NCI-H1092 (cell line): ENCODE measurements at regions not wholly inside any gene's neighbourhood (a gene's known extent, or its start where the extent isn't known, plus 50 kb on each side); places are given as distances from the start of the nearest gene placed in this dataset.

ENCODE experiments used
- DNase-seq: peaks from one replicate; lab custom pipeline; 2025; lab: John Stamatoyannopoulos, UW

GRCh38 chr2:64854773-64855237 is 134.4 kb upstream of the SLC1A4 start:
- no peak for DNase-seq

- no peak for DNase-seq
These were observed 131.4 kb upstream of the SLC1A4 start for GRCh38 chr2:64857581-64858471.

DNA sequence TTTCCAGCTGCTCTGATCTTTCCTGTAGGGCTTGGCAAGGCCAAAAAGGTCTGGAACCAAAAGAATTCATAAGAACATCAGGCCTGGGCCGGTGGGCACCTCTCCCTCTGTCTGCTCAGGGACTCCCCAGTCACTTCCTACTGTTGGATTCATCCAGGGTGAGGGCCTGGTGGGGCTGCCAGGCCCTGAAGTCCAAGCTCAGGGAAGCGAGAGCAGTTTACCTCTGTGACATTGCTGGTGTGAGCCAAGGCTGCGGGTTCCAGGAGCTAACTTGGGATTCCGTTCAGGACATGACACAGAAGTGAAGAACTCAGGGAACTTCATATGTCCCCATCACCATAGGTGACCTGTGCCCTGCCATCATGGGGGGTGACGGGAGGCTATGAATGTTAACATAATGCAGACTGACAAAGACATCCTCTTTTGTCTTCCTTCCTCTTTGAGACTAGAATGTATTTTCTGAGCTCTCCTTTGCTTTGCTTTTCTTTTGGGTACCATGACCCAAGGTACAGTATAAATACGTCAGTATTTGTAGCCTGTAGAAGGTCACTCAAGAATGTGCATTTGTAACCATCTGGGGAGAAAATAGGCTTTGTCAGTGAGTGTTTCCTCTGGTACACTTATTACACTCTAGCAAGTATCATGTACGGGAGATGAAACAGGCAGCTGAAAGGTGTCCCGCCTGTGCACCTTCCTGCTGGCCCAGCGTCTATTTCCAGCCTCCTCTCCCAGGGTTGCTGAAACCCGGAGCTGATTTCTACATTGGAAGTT is 130.5 kb upstream of the SLC1A4 start:
- no peak for DNase-seq

DNA sequence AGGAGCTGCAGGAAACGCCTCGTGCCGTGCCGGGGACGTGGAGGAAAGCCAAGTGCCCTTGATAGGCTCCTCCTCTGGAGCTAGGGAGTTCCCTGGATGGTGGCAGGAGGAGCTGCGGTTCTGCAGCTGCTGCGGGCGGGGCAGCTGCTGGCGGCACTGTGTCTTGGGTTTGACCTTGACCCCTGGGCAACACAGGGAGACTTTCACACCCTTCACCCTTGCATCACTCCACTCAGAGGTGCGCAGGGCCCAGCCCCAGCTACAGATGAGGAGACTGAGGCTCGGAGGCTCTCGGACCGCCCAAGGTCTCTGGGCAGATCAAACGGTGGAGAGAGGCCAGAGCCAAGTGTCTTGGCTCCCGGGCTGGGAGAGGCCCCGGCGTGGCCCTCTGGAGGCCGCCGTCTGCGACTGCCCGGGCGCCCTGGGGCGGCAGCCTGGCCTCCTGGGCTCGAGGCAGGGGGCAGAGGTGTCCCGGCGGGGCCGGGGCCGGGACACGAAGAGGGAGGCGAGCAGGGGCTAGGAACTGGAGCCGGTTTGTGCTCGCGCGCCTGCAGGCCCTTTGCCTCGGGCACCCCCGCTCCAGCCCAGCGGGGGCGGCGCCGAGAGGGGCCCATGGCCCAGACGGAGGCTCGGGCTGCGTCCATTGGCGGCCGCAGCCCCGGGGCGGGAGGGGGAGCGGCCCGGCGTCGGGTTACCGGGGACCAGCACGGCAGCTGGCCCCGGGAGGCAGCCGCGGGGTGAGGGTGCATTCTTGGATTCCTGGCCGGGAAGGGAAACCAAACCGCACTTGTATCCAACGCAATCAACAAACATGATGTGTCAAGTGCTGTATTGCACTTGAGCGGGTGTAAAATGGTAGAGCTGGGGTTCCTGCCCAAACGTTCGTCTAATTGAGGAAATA is 129.6 kb upstream of the SLC1A4 start:
- peak; percentile 51 for DNase-seq

GRCh38 chr2:64860276-64860885 is 128.8 kb upstream of the SLC1A4 start:
- DNase-seq = no peak

DNA sequence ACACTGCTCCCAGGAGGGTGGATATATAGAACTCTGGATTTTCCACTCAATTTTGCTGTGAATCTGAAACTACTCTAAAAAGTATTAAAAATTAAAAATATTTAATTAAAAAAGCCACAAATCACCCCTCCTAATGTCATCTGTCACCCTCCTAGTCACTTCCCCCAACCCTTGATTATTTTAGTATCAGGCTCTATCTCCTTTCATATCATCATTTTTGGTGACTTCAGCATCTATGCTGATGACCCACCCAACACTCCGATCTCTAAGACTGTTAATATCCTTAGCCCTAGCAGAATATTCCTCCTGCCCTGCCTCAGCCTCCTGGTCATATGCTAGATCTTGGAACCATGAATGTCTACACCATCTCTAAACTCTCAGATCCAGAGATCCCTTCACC is 128.3 kb upstream of the SLC1A4 start:
- DNase-seq = no peak

GRCh38 chr2:64861452-64862397 is 127.5 kb upstream of the SLC1A4 start:
- no peak for DNase-seq

DNA sequence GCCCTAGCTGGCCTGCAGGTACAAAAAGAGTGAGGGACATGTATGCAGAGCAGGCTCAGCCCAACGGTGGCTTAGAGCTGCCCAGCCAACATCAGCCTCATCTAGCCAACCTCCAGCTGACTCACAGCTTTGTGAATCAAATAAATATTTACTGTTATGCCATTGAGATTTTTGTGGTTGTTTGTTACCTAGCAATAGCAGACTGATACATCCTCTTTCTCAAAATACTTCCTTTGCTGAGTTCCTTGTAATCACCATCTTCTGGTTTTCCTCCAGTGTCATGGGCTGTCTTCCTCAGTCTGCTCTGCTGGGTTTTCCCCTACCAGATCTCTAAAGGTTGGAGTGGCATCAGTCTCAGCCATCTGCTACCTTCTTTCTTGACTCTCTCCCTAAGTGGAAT is 126.6 kb upstream of the SLC1A4 start:
- no peak for DNase-seq

DNA sequence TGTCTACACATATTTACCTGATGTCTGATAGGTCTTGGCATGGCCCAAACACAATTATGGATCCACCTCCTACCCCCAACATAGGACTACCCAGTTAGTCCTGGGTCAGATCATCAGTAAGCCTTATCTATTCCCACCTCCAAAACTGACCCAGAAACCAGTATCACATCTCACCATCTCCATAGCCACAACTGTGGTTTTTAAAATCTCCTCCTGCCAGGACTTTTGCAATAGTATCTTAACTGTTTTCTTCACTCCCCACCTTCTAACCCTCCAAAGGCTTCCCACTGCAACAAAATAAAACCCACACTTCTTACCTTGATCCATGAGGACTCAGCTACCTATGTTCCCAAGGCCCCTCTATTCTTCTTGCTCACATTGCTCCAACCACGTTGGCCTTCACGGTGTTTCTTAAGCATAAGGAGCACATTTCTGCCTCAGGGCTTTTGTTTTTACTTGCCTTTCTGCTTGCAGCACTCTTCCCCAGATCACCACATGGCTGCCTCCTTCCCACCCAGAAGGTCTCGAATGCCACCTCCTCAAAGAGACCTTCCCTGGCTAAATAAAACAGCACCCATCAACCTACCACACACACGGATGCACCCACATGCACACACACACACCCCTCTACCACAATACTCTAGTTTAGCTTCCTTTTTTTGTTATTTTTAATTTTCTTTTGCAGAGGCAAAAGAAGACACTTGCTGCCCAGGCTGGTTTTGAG is 125.9 kb upstream of the SLC1A4 start:
- no peak for DNase-seq

- no peak for DNase-seq
These were observed 123.9 kb upstream of the SLC1A4 start for GRCh38 chr2:64865073-64865830.

DNA sequence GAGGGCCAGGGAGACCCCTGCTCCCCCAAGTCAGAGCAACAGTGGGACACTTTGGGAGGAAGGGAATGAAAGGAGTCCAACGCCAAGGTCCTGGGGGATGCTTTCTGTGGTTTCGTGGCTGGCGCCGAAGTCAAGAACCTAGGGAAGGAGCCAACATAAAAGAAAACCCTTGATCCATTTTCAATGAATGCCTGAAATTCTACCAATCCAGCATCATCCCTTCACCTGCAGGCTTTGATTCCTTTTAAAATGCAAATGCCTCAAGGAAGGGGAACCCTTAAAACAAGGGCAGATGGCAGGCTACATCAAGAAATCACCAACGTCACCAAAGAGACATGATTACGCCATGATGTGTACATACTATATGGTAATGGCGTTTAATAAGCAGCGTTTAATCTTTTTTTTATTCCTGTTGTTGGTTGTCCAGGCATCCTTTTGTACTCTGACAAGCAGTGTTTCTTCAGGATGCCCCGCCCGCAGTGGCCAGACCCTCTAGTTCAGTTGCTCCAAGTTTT is 123.3 kb upstream of the SLC1A4 start:
- no peak for DNase-seq

DNA sequence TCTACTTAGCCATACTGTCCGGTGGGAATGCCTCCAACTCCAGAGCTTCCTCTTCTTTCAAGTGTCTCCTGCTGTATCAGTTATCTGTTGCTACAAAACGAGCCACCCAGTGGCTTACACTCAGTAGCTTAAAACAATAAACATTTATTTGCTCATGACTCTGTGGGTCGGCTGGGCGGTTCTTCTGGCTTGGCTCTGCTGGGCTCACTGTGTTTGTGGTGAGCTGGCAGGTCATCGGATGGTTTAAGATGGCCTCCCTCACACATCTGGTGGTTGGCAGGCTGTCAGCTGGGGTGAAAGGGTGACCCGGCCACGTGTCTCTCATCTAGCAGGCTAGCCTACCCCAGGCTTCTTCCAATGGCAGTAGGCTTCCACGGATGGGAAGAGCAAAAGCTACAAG is 122.4 kb upstream of the SLC1A4 start:
- no peak for DNase-seq

DNA sequence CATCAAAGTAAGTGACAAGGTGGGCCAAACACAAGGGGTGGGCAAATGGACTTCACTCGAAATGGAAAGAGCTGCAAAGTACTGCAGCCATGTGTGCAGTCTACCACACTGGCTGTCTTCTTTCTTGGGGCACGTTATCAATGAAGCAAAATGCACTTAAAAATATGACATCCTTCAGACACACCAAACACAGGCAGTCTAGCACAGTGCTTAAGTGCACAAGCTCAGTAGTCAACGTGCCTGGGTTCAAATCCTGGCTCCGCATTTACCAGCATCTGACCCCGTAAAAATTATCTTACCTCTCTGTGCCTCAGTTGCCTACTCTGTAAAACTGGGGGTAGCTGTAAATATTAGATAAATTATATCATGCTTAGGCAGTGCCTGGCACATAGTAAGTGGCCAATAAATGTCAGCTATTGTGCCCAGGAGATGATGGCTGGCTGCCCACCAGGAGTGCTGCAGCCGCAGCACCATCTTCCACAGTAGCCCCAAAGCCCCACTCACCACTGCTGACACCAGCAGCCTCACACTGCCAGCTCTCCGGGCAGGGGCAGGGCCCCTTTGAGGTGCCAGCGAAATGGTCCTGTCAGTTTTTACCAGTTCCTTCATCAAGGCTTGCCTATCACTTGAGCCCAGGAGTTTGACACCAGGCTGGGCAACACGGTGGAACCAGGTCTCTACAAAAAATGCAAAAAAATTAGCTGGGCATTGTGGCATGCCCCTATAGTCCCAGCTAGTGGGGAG is 121.8 kb upstream of the SLC1A4 start:
- DNase-seq = no peak

DNA sequence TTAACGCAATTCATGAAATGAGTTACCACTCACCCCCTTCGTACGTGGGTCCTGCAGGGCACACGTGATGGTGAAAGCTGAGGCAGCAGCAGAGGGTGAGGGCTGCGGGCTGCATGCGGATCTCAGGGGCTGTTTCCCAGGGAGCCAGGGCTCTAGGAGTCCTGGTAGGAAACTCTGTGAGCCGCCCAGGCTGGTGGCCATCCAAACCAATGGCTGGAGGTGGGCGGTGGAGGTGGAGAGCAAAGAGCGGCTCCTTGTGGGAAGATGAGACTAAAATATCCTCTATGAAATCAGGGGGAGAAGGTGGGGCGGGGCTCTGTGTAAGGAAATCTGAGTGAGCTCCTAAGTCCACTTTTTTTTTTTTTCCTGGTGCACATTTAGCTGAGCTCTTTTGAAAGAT is 120.1 kb upstream of the SLC1A4 start:
- DNase-seq = no peak

DNA sequence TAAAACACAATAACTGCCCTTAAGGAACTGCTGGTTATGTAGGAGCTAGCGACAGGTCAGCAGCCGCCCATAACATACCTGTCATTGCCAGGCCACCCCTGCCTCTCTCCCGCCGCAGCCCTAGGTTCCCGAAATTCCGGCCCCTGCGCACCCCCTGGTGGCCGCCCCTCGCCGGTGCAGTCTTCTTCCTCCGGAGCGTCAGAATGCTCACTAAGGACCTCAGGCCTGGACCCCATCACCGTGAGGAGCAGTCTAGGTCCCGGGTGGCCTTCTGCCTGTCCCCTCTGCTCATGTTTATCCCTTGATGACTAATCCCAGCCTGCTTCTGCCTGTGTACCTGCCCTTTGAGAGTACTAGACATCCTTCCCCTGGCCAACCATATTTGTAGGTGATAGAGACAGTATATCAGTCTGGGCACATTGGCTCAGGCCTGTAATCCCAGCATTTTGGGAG is 115.7 kb upstream of the SLC1A4 start:
- no peak for DNase-seq

DNA sequence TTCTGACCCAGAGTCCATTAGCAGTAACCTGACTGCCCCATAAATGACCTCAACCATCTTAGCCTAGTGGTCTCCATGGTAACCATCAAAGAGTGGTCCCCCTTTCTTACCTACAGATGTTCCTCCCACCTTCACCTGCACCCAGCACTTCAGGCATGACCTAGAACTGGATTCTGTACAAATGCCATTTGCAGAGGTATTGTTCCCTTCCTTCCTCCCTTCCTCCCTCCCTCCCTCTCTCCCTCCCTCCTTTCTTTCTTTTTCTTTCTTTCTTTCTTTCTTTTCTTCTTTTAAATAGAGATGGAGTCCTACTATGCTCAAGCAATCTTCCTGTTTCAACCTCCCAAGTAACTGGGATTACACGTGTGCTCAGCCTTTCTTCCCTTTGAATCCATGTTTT is 114.6 kb upstream of the SLC1A4 start:
- no peak for DNase-seq

DNA sequence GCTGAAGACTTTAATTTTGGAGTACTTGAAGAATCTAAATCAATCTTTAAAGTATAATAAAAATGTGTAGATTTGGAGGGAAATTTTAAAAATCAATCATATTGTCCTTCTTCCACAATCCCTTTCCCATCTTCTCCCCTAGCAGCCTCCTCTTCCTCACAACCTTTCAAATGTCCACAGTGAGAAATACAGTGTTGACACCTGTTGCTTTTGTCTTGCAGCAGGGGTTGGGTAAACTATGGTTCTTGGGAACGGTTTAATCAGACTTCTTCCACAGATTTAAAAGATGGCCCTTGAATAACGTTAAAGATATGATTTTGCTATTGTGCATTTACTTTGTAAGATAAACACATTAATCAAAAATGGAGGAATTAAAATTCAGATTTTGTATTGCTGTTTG is 113.8 kb upstream of the SLC1A4 start:
- DNase-seq = no peak

DNA sequence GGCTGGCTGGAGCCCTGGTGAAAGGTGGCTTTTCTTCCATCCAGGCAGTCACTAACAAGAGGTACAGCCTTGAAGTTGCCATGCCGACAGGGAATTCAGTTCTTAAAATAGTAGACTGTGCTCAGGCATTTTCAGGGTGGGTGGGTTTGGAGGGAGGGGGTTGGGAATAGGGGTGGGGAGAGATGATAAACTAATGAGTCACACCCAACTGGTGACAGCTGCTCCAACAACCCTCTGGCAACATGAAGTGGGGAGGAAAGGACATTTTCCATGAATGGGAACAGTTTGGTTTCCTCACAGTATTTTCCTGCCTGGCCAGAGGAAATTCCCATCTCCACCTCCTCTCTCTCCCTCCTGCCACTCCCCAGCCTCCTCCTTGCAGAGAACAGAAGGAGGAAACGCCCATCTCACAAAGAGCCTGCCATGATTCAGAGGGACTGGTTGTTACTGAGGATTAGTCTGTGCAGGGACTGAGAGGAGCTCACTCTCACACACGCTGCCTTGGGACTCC is 113.0 kb upstream of the SLC1A4 start:
- DNase-seq = no peak
